GM23338 (cell line): ENCODE measurements at regions not wholly inside any gene's neighbourhood (a gene's known extent, or its start where the extent isn't known, plus 50 kb on each side); places are given as distances from the start of the nearest gene placed in this dataset.

Experiments
- CREB1 ChIP-seq: fragments of 250-450 bp; sonication (Bioruptor Pico); IDR thresholded peaks from 2 replicates; pipeline ENCODE4 v1.5.0; 2020; ENCODE audit warnings: low read depth, mild to moderate bottlenecking, moderate library complexity
- ETS1 ChIP-seq: IDR thresholded peaks from 2 replicates; pipeline ENCODE4 v1.6.1; 2016; ENCODE audit warnings: antibody characterized with exemption
- EZH2 ChIP-seq: fragments of 200-600 bp; sonication (generic); IDR thresholded peaks from one replicate; pipeline ENCODE4 v1.8.0; 2017; ENCODE audit warnings: antibody characterized with exemption, mild to moderate bottlenecking, low read depth; ENCODE audit not compliant: unreplicated experiment
- EZH2phosphoT487 ChIP-seq: fragments of 200-600 bp; sonication (generic); IDR thresholded peaks from one replicate; pipeline ENCODE4 v1.8.1; 2018; ENCODE audit warnings: antibody characterized with exemption; ENCODE audit not compliant: unreplicated experiment
- JUNB ChIP-seq: IDR thresholded peaks from one replicate; pipeline ENCODE4 v1.6.1; 2016; ENCODE audit warnings: antibody characterized with exemption; ENCODE audit not compliant: unreplicated experiment
- NANOG ChIP-seq: IDR thresholded peaks from 2 replicates; pipeline ENCODE4 v1.6.1; 2016; ENCODE audit warnings: antibody characterized with exemption, borderline replicate concordance
- POLR2AphosphoS5 ChIP-seq: IDR thresholded peaks from 2 replicates; pipeline ENCODE4 v1.6.1; 2016; ENCODE audit warnings: antibody characterized with exemption, low read depth
- REST ChIP-seq: IDR thresholded peaks from one replicate; pipeline ENCODE4 v1.6.1; 2018; ENCODE audit warnings: antibody characterized with exemption; ENCODE audit not compliant: unreplicated experiment
- STAT1 ChIP-seq: IDR thresholded peaks from one replicate; pipeline ENCODE4 v1.6.1; 2016; ENCODE audit warnings: antibody characterized with exemption; ENCODE audit not compliant: unreplicated experiment
- ZNF114 ChIP-seq: fragments of 250-450 bp; sonication (Bioruptor Pico); IDR thresholded peaks from 2 replicates; pipeline ENCODE4 v1.5.0; 2020; ENCODE audit warnings: mild to moderate bottlenecking, moderate library complexity
- ZNF331 ChIP-seq: fragments of 250-450 bp; sonication (Bioruptor Pico); IDR thresholded peaks from 2 replicates; pipeline ENCODE4 v1.5.0; 2020; ENCODE audit warnings: low read depth, mild to moderate bottlenecking, moderate library complexity
- TF ChIP-seq, protein P1 (sequence below), 2 experiments: fragments of 200-600 bp in 1 of 2; sonication (generic) in 1 of 2; conservative IDR thresholded peaks; 2 replicates each; pipeline versions ENCODE4 v1.5.1 to v1.6.1; 2016 to 2017; ENCODE audit warnings: antibody characterized with exemption in 2 of 2, low read depth in 2 of 2, mild to moderate bottlenecking in 2 of 2, moderate library complexity in 1 of 2

DNA sequence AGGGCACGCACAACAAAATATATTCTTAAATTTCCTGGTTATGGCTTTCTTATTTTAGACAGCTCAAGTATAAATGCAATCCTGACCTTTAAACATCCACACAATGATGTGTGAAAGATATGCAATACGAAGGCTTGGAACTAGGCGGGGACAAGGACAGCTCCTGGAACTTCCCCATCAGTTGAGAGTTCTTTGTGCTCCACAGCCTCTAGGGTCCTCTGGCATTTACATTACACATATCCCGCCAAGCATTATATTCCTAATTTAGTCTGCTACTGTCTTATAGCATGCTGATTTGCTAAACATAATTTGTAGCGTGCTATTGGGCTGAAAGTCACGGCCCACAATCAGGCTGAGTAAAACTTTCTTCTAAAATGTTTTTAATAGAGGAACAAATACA, 74.4 kb downstream of the FTHL17 start:
- TF ChIP-seq, protein P1, sequence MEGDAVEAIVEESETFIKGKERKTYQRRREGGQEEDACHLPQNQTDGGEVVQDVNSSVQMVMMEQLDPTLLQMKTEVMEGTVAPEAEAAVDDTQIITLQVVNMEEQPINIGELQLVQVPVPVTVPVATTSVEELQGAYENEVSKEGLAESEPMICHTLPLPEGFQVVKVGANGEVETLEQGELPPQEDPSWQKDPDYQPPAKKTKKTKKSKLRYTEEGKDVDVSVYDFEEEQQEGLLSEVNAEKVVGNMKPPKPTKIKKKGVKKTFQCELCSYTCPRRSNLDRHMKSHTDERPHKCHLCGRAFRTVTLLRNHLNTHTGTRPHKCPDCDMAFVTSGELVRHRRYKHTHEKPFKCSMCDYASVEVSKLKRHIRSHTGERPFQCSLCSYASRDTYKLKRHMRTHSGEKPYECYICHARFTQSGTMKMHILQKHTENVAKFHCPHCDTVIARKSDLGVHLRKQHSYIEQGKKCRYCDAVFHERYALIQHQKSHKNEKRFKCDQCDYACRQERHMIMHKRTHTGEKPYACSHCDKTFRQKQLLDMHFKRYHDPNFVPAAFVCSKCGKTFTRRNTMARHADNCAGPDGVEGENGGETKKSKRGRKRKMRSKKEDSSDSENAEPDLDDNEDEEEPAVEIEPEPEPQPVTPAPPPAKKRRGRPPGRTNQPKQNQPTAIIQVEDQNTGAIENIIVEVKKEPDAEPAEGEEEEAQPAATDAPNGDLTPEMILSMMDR (conservative IDR thresholded peaks at IDR 0.05; ENCODE audit: low read depth in 2 of 2) = no peak
- TF ChIP-seq ZNF331 (CRISPR knock-in tag) = no peak
- no peak for TF ChIP-seq EZH2
- no peak for TF ChIP-seq REST
- TF ChIP-seq ETS1 = no peak
- no peak for TF ChIP-seq JUNB
- TF ChIP-seq EZH2phosphoT487 = no peak
- TF ChIP-seq POLR2AphosphoS5 = no peak
- TF ChIP-seq ZNF114 = no peak
- no peak for TF ChIP-seq CREB1 (CRISPR knock-in tag)
- no peak for TF ChIP-seq STAT1
- no peak for TF ChIP-seq NANOG
